IMR-90 (cell line): ENCODE measurements at regions not wholly inside any gene's neighbourhood (a gene's known extent, or its start where the extent isn't known, plus 50 kb on each side); places are given as distances from the start of the nearest gene placed in this dataset.

Experiments
- ATAC-seq: fragments of 200-7000 bp; cut with Tn5 transposase; 2 replicates; pipeline ENCODE4 v1.9.1; 2020; ENCODE audit warnings: low read depth, mild to moderate bottlenecking, moderate library complexity
- BruUV-seq: library from RNA; stranded (reverse); fragments of 400-500 nt; replicated peaks from 2 replicates; lab custom pipeline; 2021; lab: Mats Ljungman, UMichigan
- CTCF ChIA-PET: fragments of 300-600 bp; formaldehyde crosslinking; extraction: SDS; loops from one replicate; lab custom pipeline; 2021; ENCODE audit warnings: antibody characterized with exemption; lab: Yijun Ruan, JAX
- POLR2A ChIA-PET: fragments of 300-600 bp; sonication (Branson Sonifier 250); formaldehyde crosslinking; loops from one replicate; lab custom pipeline; 2022; ENCODE audit warnings: antibody characterized with exemption; ENCODE audit not compliant: unreplicated experiment; lab: Charles Lee
- DNase-seq: peaks from one replicate; pipeline ENCODE4 v3.0.0; 2013
- H2AFZ ChIP-seq: replicated peaks from 2 replicates; pipeline ENCODE3; 2013; ENCODE audit warnings: low read length, mild to moderate bottlenecking; ENCODE audit not compliant: poor library complexity
- H2AK5ac ChIP-seq: 2 replicates; pipeline ENCODE4 v1.6.1; 2013; ENCODE audit warnings: low read depth, low read length, inconsistent platforms
- H2AK9ac ChIP-seq: replicated peaks from 2 replicates; pipeline ENCODE3; 2013; ENCODE audit warnings: mild to moderate bottlenecking, low read depth, low read length, moderate library complexity; ENCODE audit not compliant: poor library complexity
- H2BK120ac ChIP-seq: 2 replicates; pipeline ENCODE4 v1.6.1; 2013; ENCODE audit warnings: low read depth, low read length, inconsistent platforms
- H2BK15ac ChIP-seq: 3 replicates; pipeline ENCODE4 v1.6.1; 2013; ENCODE audit warnings: low read depth, low read length, inconsistent platforms
- H2BK20ac ChIP-seq: 2 replicates; pipeline ENCODE4 v1.6.1; 2013; ENCODE audit warnings: low read depth, mild to moderate bottlenecking, inconsistent platforms, low read length, moderate library complexity
- H2BK5ac ChIP-seq: 2 replicates; pipeline ENCODE4 v1.6.1; 2013; ENCODE audit warnings: mild to moderate bottlenecking, low read depth, low read length, inconsistent platforms; ENCODE audit not compliant: poor library complexity, severe bottlenecking
- H3K14ac ChIP-seq: replicated peaks from 2 replicates; pipeline ENCODE4 v1.6.1; 2013; ENCODE audit warnings: low read depth, low read length, inconsistent platforms
- H3K18ac ChIP-seq: 2 replicates; pipeline ENCODE4 v1.6.1; 2013; ENCODE audit warnings: low read depth, low read length, control low read depth
- H3K23ac ChIP-seq: 2 replicates; pipeline ENCODE4 v1.6.1; 2013; ENCODE audit warnings: low read depth, low read length, inconsistent platforms
- H3K27ac ChIP-seq: 2 replicates; pipeline ENCODE4 v1.5.1; 2013; ENCODE audit warnings: mild to moderate bottlenecking, control low read depth, low read length; ENCODE audit not compliant: insufficient read depth
- H3K27me3 ChIP-seq: 2 replicates; pipeline ENCODE4 v1.6.1; 2013; ENCODE audit warnings: low read length; ENCODE audit not compliant: control insufficient read depth, insufficient read depth
- H3K36me3 ChIP-seq: 2 replicates; pipeline ENCODE4 v1.6.1; 2013; ENCODE audit warnings: low read length, mixed read lengths; ENCODE audit not compliant: control insufficient read depth, insufficient read depth
- H3K4ac ChIP-seq: 2 replicates; pipeline ENCODE4 v1.6.1; 2013; ENCODE audit warnings: low read depth, low read length, inconsistent platforms
- H3K4me1 ChIP-seq: 2 replicates; pipeline ENCODE4 v1.6.1; 2013; ENCODE audit warnings: low read length, mixed read lengths; ENCODE audit not compliant: control insufficient read depth, insufficient read depth
- H3K4me2 ChIP-seq: 2 replicates; pipeline ENCODE4 v1.6.1; 2013; ENCODE audit warnings: low read depth, mild to moderate bottlenecking, control low read depth, low read length, moderate library complexity
- H3K4me3 ChIP-seq: 2 replicates; pipeline ENCODE4 v1.5.1; 2013; ENCODE audit warnings: low read depth, mild to moderate bottlenecking, control low read depth, low read length, moderate library complexity; ENCODE audit not compliant: insufficient read depth
- H3K56ac ChIP-seq: 2 replicates; pipeline ENCODE4 v1.6.1; 2013; ENCODE audit warnings: low read length, inconsistent platforms; ENCODE audit not compliant: insufficient read depth; ENCODE audit errors: extremely low read depth
- H3K79me1 ChIP-seq, 2 experiments: 2 replicates each; pipeline ENCODE4 v1.6.1; 2013; ENCODE audit warnings: low read length in 2 of 2, inconsistent platforms in 1 of 2, low read depth in 1 of 2
- H3K9ac ChIP-seq: 2 replicates; pipeline ENCODE4 v1.6.1; 2013; ENCODE audit warnings: low read depth, low read length, control low read depth
- H3K9me1 ChIP-seq: 2 replicates; pipeline ENCODE4 v1.6.1; 2013; ENCODE audit warnings: low read length, inconsistent platforms; ENCODE audit not compliant: insufficient read depth
- H3K9me3 ChIP-seq: 2 replicates; pipeline ENCODE4 v1.6.1; 2013; ENCODE audit warnings: low read length; ENCODE audit not compliant: control insufficient read depth, insufficient read depth
- H4K20me1 ChIP-seq: 2 replicates; pipeline ENCODE4 v1.6.1; 2013; ENCODE audit warnings: low read length, inconsistent platforms; ENCODE audit not compliant: insufficient read depth
- H4K5ac ChIP-seq: 2 replicates; pipeline ENCODE4 v1.6.1; 2013; ENCODE audit warnings: mild to moderate bottlenecking, low read depth, low read length, control low read depth
- H4K8ac ChIP-seq, 2 experiments: 2 replicates each; pipeline ENCODE4 v1.6.1; 2013; ENCODE audit warnings: low read depth in 2 of 2, low read length in 2 of 2, control low read depth in 1 of 2, inconsistent platforms in 1 of 2
- H4K91ac ChIP-seq: 2 replicates; pipeline ENCODE4 v1.6.1; 2013; ENCODE audit warnings: low read depth, low read length, inconsistent platforms; ENCODE audit not compliant: insufficient read depth
- BHLHE40 ChIP-seq: fragments of 150-350 bp; IDR thresholded peaks from 2 replicates; pipeline ENCODE4 v1.6.1; 2016; ENCODE audit warnings: mild to moderate bottlenecking, low read depth, low read length
- CHD1 ChIP-seq: IDR thresholded peaks from 2 replicates; pipeline ENCODE4 v1.6.1; 2012; ENCODE audit warnings: low read depth, low read length, improper control_type of control experiment
- MAFK ChIP-seq: IDR thresholded peaks from 2 replicates; pipeline ENCODE4 v1.6.1; 2012; ENCODE audit warnings: low read depth, low read length, improper control_type of control experiment
- MAZ ChIP-seq: IDR thresholded peaks from 2 replicates; pipeline ENCODE4 v1.6.1; 2012; ENCODE audit warnings: low read depth, mild to moderate bottlenecking, low read length, improper control_type of control experiment, moderate library complexity, borderline replicate concordance
- MXI1 ChIP-seq: IDR thresholded peaks from 2 replicates; pipeline ENCODE4 v1.6.1; 2012; ENCODE audit warnings: low read depth, mild to moderate bottlenecking, low read length, moderate library complexity, borderline replicate concordance
- NFE2L2 ChIP-seq: fragments of 150-350 bp; IDR thresholded peaks from 2 replicates; pipeline ENCODE4 v1.6.1; 2016; ENCODE audit warnings: low read depth, mild to moderate bottlenecking, low read length
- POLR2A ChIP-seq: IDR thresholded peaks from 2 replicates; pipeline ENCODE4 v1.6.1; 2012; ENCODE audit warnings: mild to moderate bottlenecking, low read depth, low read length
- SMC3 ChIP-seq: fragments of 150-350 bp; IDR thresholded peaks from 2 replicates; pipeline ENCODE4 v1.6.1; 2016; ENCODE audit warnings: low read depth, mild to moderate bottlenecking, antibody characterized with exemption, low read length, moderate library complexity
- WGBS, 2 experiments: methylation state at CpG; one replicate each; pipeline versions ENCODE4 v1.1.5 to v1.1.7; 2013; ENCODE audit warnings: missing lambda C conversion rate in 2 of 2; ENCODE audit not compliant: insufficient read length in 1 of 2; ENCODE audit errors: extremely low coverage in 2 of 2; 5-methylcytosine and 5-hydroxymethylcytosine counted together
- dilution Hi-C: fragments of 300-500 bp; cut with HindIII; formaldehyde crosslinking; loops from one replicate; pipeline ENCODE4 v1.14.3; 2018; ENCODE audit warnings: low sequenced_read_pairs; ENCODE audit not compliant: unreplicated experiment
- in situ Hi-C: fragments of 300-500 bp; cut with MboI; formaldehyde crosslinking; loops from 3 replicates; pipeline ENCODE4 v1.14.3; 2019; ENCODE audit warnings: low sequenced_read_pairs, inconsistent platforms, mixed read lengths
- intact Hi-C: fragments of 100-400 bp; cut with micrococcal nuclease; formaldehyde crosslinking; loops from 2 replicates; pipeline ENCODE4 v1.10.0; 2022
- TF ChIP-seq, protein P1 (sequence below): fragments of 150-350 bp; IDR thresholded peaks from 2 replicates; pipeline ENCODE4 v1.6.1; 2017; ENCODE audit warnings: mild to moderate bottlenecking, antibody characterized with exemption, low read length, low read depth
- TF ChIP-seq, protein P2 (sequence below): fragments of 150-350 bp; IDR thresholded peaks from 2 replicates; pipeline ENCODE4 v1.6.1; 2016; ENCODE audit warnings: low read depth, mild to moderate bottlenecking, low read length, moderate library complexity, borderline replicate concordance

DNA sequence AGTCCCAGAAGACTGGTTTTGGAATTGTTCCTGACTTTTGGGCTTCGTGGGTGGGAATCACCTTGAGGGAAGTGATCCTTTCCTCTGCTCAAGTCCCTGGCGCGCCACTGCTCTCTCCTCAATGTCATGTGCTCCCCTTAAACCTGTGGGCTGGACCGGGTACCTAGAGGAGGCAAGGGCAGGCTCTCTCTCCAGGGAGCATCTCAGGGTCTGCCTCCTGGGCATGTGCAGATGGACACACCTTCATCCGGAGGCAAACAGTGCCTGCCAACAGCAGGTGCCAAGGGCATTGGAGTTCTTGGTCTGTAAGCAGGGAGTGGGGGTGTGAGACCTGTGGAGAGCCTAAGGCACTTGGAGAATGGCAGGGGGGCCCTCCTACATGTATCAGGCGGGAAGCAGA lies 142.6 kb downstream of the INHBB start:
- Histone ChIP-seq H2AFZ (no peak overlapping the region), H2AK5ac (no peak overlapping the region), H3K36me3 (no peaks in the 10 kb centered on the region), H3K4me1 (no peaks in the 10 kb centered on the region), H3K27ac (no peak overlapping the region), H4K5ac (no peak overlapping the region), H3K9ac (no peak overlapping the region), H2BK20ac (no peak overlapping the region), H3K4me2 (no peak overlapping the region), H3K4ac (no peak overlapping the region), H2BK5ac (no peak overlapping the region), H2BK120ac (no peak overlapping the region), H3K9me1 (no peaks in the 10 kb centered on the region), H3K79me1 (no peaks in the 10 kb centered on the region), H3K14ac (no peak overlapping the region), H3K4me3 (no peak overlapping the region), H3K18ac (no peak overlapping the region), H4K8ac (no peak overlapping the region), H4K20me1 (no peaks in the 10 kb centered on the region), H3K9me3 (no peaks in the 10 kb centered on the region; the same call in 1 of the 2 replicates), H2AK9ac (no peak overlapping the region), H3K23ac (no peak overlapping the region), H3K27me3 (peaks cover 56% of the 10 kb centered on the region), H2BK15ac (no peak overlapping the region), H3K56ac (no peak overlapping the region), H4K91ac (no peak overlapping the region)
- POLR2A ChIA-PET: no interaction called here
- CTCF ChIA-PET: no interaction called here
- dilution Hi-C loops (no loop called here), intact Hi-C loops (no loop called here), in situ Hi-C loops (no loop called here)
- WGBS, 2 experiments: no CpG with 5 or more reads among the region's 6 CpGs
- no peak for DNase-seq
- BruUV-seq: no TSS peak
- no peak for ATAC-seq
- TF ChIP-seq MAZ: no peak
- TF ChIP-seq MXI1: no peak
- TF ChIP-seq, protein P1, sequence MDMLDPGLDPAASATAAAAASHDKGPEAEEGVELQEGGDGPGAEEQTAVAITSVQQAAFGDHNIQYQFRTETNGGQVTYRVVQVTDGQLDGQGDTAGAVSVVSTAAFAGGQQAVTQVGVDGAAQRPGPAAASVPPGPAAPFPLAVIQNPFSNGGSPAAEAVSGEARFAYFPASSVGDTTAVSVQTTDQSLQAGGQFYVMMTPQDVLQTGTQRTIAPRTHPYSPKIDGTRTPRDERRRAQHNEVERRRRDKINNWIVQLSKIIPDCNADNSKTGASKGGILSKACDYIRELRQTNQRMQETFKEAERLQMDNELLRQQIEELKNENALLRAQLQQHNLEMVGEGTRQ: no peak
- TF ChIP-seq MAFK: no peak
- TF ChIP-seq, protein P2, sequence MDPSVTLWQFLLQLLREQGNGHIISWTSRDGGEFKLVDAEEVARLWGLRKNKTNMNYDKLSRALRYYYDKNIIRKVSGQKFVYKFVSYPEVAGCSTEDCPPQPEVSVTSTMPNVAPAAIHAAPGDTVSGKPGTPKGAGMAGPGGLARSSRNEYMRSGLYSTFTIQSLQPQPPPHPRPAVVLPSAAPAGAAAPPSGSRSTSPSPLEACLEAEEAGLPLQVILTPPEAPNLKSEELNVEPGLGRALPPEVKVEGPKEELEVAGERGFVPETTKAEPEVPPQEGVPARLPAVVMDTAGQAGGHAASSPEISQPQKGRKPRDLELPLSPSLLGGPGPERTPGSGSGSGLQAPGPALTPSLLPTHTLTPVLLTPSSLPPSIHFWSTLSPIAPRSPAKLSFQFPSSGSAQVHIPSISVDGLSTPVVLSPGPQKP: no peak
- no peak for TF ChIP-seq BHLHE40
- no peak for TF ChIP-seq POLR2A
- TF ChIP-seq CHD1: no peak
- TF ChIP-seq NFE2L2: no peak
- no peak for TF ChIP-seq SMC3
